ENCODE measurements at regions not wholly inside any gene's neighbourhood (a gene's known extent, or its start where the extent isn't known, plus 50 kb on each side); places are given as distances from the start of the nearest gene placed in this dataset.

- no peak for DNase-seq (ENCODE audit: low read depth, low spot score)
- no peaks in the 10 kb centered on the region for H3K9me3 ChIP-seq (ENCODE audit: low read depth, low read length)
Observed at GRCh38 chr6:113301651-113302050, 555.5 kb upstream of the MARCKS start.

GRCh38 chr6:113304116-113304515, 553.0 kb upstream of the MARCKS start:
- H3K4me3 ChIP-seq: no peak overlapping the region
- no peak overlapping the region for H3K9ac ChIP-seq (ENCODE audit: insufficient read length)
- H3K27ac ChIP-seq: no peak overlapping the region
- H3K36me3 ChIP-seq (ENCODE audit: insufficient read depth, low read length): no peaks in the 10 kb centered on the region
- H3K9me3 ChIP-seq (ENCODE audit: low read depth, low read length): no peaks in the 10 kb centered on the region
- DNase-seq (ENCODE audit: low read depth, low spot score): no peak
- TF ChIP-seq POLR2AphosphoS5 (IDR thresholded peaks at IDR 0.05; ENCODE audit: borderline replicate concordance, low read depth, low read length) (no peak), EZH2 (IDR thresholded peaks at IDR 0.05) (no peak), FOXP2 (optimal IDR thresholded peaks at IDR 0.05; ENCODE audit: control extremely low read depth, extremely low read length, insufficient read depth) (no peak)

More at GRCh38 chr6:113301651-113302050, 555.5 kb upstream of the MARCKS start:
- Histone ChIP-seq H3K4me3 (no peak overlapping the region), H3K27ac (no peak overlapping the region), H3K9ac (ENCODE audit: insufficient read length) (no peak overlapping the region), H3K36me3 (ENCODE audit: insufficient read depth, low read length) (no peaks in the 10 kb centered on the region)
- TF ChIP-seq EZH2 (IDR thresholded peaks at IDR 0.05): no peak
- no peak for TF ChIP-seq POLR2AphosphoS5 (IDR thresholded peaks at IDR 0.05; ENCODE audit: borderline replicate concordance, low read depth, low read length)
- TF ChIP-seq FOXP2 (optimal IDR thresholded peaks at IDR 0.05; ENCODE audit: control extremely low read depth, extremely low read length, insufficient read depth): no peak

- DNase-seq (ENCODE audit: low read depth, low spot score): no peak
- Histone ChIP-seq H3K9ac (ENCODE audit: insufficient read length) (no peak overlapping the region), H3K9me3 (ENCODE audit: low read depth, low read length) (no peaks in the 10 kb centered on the region), H3K36me3 (ENCODE audit: insufficient read depth, low read length) (no peaks in the 10 kb centered on the region), H3K27ac (no peak overlapping the region), H3K4me3 (no peak overlapping the region)
- TF ChIP-seq EZH2 (IDR thresholded peaks at IDR 0.05): no peak
- no peak for TF ChIP-seq POLR2AphosphoS5 (IDR thresholded peaks at IDR 0.05; ENCODE audit: borderline replicate concordance, low read depth, low read length)
- no peak for TF ChIP-seq FOXP2 (optimal IDR thresholded peaks at IDR 0.05; ENCODE audit: control extremely low read depth, extremely low read length, insufficient read depth)
Observed at GRCh38 chr6:113306552-113307145, 550.5 kb upstream of the MARCKS start.

- Histone ChIP-seq H3K27ac (no peak overlapping the region), H3K9ac (ENCODE audit: insufficient read length) (no peak overlapping the region), H3K36me3 (ENCODE audit: insufficient read depth, low read length) (no peaks in the 10 kb centered on the region), H3K9me3 (ENCODE audit: low read depth, low read length) (no peaks in the 10 kb centered on the region), H3K4me3 (no peak overlapping the region)
- DNase-seq (ENCODE audit: low read depth, low spot score): no peak
- TF ChIP-seq EZH2 (IDR thresholded peaks at IDR 0.05) (no peak), FOXP2 (optimal IDR thresholded peaks at IDR 0.05; ENCODE audit: control extremely low read depth, extremely low read length, insufficient read depth) (no peak), POLR2AphosphoS5 (IDR thresholded peaks at IDR 0.05; ENCODE audit: borderline replicate concordance, low read depth, low read length) (no peak)
Observed at GRCh38 chr6:113308266-113308665, 548.9 kb upstream of the MARCKS start.

- no peak overlapping the region for H3K9ac ChIP-seq (ENCODE audit: insufficient read length)
- H3K36me3 ChIP-seq (ENCODE audit: insufficient read depth, low read length): no peaks in the 10 kb centered on the region
- TF ChIP-seq FOXP2 (optimal IDR thresholded peaks at IDR 0.05; ENCODE audit: control extremely low read depth, extremely low read length, insufficient read depth): no peak
- no peak for TF ChIP-seq POLR2AphosphoS5 (IDR thresholded peaks at IDR 0.05; ENCODE audit: borderline replicate concordance, low read depth, low read length)
- TF ChIP-seq EZH2 (IDR thresholded peaks at IDR 0.05): no peak
- H3K4me3 ChIP-seq: no peak overlapping the region
- no peak for DNase-seq (ENCODE audit: low read depth, low spot score)
- no peak overlapping the region for H3K27ac ChIP-seq
- no peaks in the 10 kb centered on the region for H3K9me3 ChIP-seq (ENCODE audit: low read depth, low read length)
Observed at GRCh38 chr6:113313841-113314240, 543.3 kb upstream of the MARCKS start.

- Histone ChIP-seq H3K36me3 (ENCODE audit: insufficient read depth, low read length) (no peaks in the 10 kb centered on the region), H3K9me3 (ENCODE audit: low read depth, low read length) (no peaks in the 10 kb centered on the region), H3K4me3 (no peak overlapping the region), H3K9ac (ENCODE audit: insufficient read length) (no peak overlapping the region), H3K27ac (no peak overlapping the region)
- DNase-seq (ENCODE audit: low read depth, low spot score): no peak
- TF ChIP-seq POLR2AphosphoS5 (IDR thresholded peaks at IDR 0.05; ENCODE audit: borderline replicate concordance, low read depth, low read length) (no peak), FOXP2 (optimal IDR thresholded peaks at IDR 0.05; ENCODE audit: control extremely low read depth, extremely low read length, insufficient read depth) (no peak), EZH2 (IDR thresholded peaks at IDR 0.05) (no peak)
Observed at GRCh38 chr6:113315165-113315564, 542.0 kb upstream of the MARCKS start.

GRCh38 chr6:113315879-113316278, 541.3 kb upstream of the MARCKS start:
- H3K9ac ChIP-seq (ENCODE audit: insufficient read length): no peak overlapping the region
- no peaks in the 10 kb centered on the region for H3K9me3 ChIP-seq (ENCODE audit: low read depth, low read length)
- DNase-seq (ENCODE audit: low read depth, low spot score): no peak
- TF ChIP-seq EZH2 (IDR thresholded peaks at IDR 0.05) (no peak), POLR2AphosphoS5 (IDR thresholded peaks at IDR 0.05; ENCODE audit: borderline replicate concordance, low read depth, low read length) (no peak)
- no peak overlapping the region for H3K4me3 ChIP-seq
- H3K36me3 ChIP-seq (ENCODE audit: insufficient read depth, low read length): no peaks in the 10 kb centered on the region
- H3K27ac ChIP-seq: no peak overlapping the region

GRCh38 chr6:113317442-113317841, 539.7 kb upstream of the MARCKS start:
- no peak for DNase-seq (ENCODE audit: low read depth, low spot score)
- H3K4me3 ChIP-seq: no peak overlapping the region
- no peak overlapping the region for H3K27ac ChIP-seq

More at GRCh38 chr6:113317442-113317841, 539.7 kb upstream of the MARCKS start:
- TF ChIP-seq POLR2AphosphoS5 (IDR thresholded peaks at IDR 0.05; ENCODE audit: borderline replicate concordance, low read depth, low read length) (no peak), EZH2 (IDR thresholded peaks at IDR 0.05) (no peak), FOXP2 (optimal IDR thresholded peaks at IDR 0.05; ENCODE audit: control extremely low read depth, extremely low read length, insufficient read depth) (no peak)
- no peak overlapping the region for H3K9ac ChIP-seq (ENCODE audit: insufficient read length)
- H3K9me3 ChIP-seq (ENCODE audit: low read depth, low read length): no peaks in the 10 kb centered on the region
- H3K36me3 ChIP-seq (ENCODE audit: insufficient read depth, low read length): no peaks in the 10 kb centered on the region

All from SK-N-MC (cell line).